GM23248 (cell line): ENCODE measurements at regions not wholly inside any gene's neighbourhood (a gene's known extent, or its start where the extent isn't known, plus 50 kb on each side); places are given as distances from the start of the nearest gene placed in this dataset.

Experiments
- EZH2 ChIP-seq: fragments of 200-600 bp; sonication (generic); IDR thresholded peaks from 2 replicates; pipeline ENCODE4 v1.6.1; 2018; ENCODE audit warnings: antibody characterized with exemption, mild to moderate bottlenecking; ENCODE audit not compliant: insufficient read depth, poor library complexity, severe bottlenecking
- EZH2phosphoT487 ChIP-seq: fragments of 200-600 bp; sonication (generic); IDR thresholded peaks from 2 replicates; pipeline ENCODE4 v1.6.1; 2018; ENCODE audit warnings: antibody characterized with exemption, moderate library complexity, mild to moderate bottlenecking, low read depth; ENCODE audit not compliant: insufficient read depth

DNA sequence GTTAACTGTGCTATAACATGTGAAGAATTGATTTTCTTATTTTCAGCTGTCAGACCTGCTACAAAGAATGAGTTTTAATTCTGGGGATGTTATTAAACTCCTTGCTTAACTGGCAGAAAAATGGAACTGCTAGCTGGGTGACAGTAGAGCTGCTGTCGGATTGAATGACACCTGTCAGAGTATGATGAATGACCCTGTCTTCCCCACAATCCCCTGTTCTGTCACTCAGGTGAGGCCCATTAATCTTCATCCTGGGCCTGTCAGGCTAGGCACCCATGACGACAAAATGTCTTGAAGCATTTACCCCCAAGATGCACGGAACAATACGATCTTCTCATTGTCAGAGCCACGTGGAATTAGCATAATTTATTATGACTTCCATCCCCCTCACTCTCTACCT lies 129.9 kb upstream of the ETAA1 start:
- TF ChIP-seq EZH2 = no peak
- TF ChIP-seq EZH2phosphoT487 = no peak
